PC-3 (cell line): ENCODE measurements at regions not wholly inside any gene's neighbourhood (a gene's known extent, or its start where the extent isn't known, plus 50 kb on each side); places are given as distances from the start of the nearest gene placed in this dataset.

ENCODE experiments used
- CTCF ChIP-seq: fragments of 300-600 bp; sonication (generic); conservative IDR thresholded peaks from 2 replicates; pipeline ENCODE4 v1.5.1; 2017; ENCODE audit warnings: antibody characterized with exemption, low read depth, mild to moderate bottlenecking, low read length
- EZH2 ChIP-seq: fragments of 300-600 bp; sonication (generic); IDR thresholded peaks from one replicate; pipeline ENCODE4 v1.6.1; 2017; ENCODE audit warnings: antibody characterized with exemption, mild to moderate bottlenecking, low read length; ENCODE audit not compliant: unreplicated experiment

DNA sequence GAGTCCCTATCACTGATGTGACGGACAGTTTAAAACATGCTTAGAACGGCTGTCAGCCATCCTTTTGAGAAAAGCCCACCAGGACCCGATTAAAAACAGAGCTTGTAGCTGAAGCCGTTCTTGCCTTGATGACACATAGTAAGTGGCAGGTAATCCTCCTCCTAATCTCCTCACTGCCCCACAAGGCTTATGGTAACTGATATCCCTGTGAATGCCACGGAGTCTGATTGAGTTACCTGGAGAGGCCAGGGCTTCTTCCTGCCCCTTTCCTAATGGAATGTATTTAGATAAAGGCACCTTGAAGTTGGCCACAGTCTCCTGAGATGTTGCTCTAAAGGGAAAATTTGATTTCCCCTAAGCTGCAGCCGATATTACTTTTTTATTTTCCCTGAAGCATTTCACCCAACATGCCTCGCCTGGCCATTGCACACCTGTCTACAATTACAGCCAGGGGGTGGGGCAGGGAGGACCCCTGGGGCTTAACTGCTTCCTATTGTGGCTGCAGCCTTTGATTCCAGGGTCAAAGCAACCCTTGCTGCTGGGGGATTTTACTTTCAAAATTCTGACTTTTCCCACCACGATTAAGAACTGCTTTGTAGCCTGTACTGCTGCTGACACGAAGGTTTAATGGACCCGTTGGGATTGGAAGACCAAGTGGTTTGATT, 169.0 kb upstream of the GPR26 start:
- TF ChIP-seq CTCF (no peak), EZH2 (no peak)
